GM21717 (cell line): ENCODE measurements at regions not wholly inside any gene's neighbourhood (a gene's known extent, or its start where the extent isn't known, plus 50 kb on each side); places are given as distances from the start of the nearest gene placed in this dataset.
"Not testable (repeated sequence)": the region's sequence is repeated elsewhere in the genome, so short reads cannot be mapped to it uniquely, and the experiment has no call there.

Source experiments
- ATAC-seq: cut with Tn5 transposase; IDR thresholded peaks from one replicate; pipeline ENCODE4 v1.9.1; 2021; ENCODE audit warnings: mild to moderate bottlenecking, moderate library complexity; ENCODE audit not compliant: unreplicated experiment

DNA sequence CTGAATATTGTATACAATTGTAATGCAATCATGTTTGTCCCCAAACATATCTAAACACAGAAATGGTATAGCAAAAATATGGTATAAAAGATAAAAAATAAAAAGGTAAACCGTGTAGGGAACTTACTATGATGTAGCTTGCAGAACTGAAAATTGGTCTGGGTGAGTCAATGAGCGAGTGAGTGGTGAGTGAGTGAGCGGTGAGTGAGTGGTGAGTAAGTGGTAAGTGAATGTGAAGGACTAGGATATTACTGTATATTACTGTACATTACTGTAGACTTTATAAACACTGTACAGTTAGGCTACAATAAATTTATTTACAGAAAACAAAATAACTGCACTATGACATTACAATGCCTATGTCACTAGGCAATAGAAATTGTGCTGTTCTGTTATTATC is 1163.2 kb upstream of the SORCS1 start:
- ATAC-seq = no peak

DNA sequence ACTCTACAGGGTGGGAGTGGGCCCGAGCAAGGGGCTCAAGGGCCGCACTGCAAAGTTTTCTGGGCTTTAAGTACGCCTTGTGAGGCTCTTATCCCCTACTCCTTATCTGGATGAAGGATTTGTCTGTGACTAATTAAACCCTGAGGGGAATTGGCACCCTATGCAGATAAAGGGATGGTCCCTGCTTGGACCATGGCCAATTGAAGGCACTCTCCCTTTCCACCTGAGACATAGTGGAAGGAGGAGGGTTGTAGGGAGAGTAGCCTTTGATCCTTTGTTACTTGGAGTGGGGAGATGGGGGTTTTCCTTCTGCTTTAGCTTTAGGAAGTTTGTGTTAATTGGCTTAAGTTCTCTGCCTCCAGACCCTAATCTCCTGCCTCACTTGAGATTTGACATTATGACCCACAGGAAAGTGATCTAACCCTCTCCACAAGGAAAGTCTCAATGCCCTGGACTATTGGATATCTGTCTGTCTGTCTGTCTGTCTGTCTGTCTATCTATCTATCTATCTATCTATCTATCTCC is 1158.8 kb upstream of the SORCS1 start:
- no peak for ATAC-seq

DNA sequence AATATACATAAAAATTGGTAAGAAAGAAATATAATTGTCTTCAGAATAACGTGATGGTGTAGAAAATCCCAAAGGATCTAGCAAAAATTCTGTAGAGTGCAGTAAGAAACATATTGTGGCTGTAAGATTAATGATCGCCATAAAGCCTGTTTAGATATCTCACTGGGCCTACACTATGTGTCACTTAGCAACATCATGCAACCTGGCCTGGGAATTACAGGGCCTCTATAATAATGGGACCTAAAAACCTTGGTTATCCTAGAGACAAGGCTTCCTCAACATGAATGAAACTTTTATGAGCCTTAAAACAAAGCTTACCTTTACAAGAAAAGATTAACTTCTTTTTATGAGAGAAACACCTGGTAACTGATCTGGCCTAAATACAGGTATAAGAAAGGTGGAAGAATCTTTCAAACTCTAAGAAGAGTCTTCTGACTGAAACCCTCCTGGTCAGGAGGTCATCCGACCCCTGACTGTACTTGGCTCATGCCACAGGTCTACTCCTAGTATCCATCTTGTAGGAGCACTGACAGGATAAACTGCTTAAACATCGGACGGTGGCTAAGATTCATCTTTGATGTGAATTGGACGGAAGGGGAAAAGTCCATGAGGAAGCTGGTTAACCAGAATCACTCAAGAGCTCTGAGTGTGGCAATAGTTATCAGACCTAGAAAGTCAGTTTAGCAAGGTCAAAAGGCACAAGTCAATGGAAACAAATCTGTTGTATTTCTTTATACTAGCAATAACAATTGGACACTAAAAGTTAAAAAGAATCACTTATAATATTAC is 1155.1 kb upstream of the SORCS1 start:
- ATAC-seq = no peak

DNA sequence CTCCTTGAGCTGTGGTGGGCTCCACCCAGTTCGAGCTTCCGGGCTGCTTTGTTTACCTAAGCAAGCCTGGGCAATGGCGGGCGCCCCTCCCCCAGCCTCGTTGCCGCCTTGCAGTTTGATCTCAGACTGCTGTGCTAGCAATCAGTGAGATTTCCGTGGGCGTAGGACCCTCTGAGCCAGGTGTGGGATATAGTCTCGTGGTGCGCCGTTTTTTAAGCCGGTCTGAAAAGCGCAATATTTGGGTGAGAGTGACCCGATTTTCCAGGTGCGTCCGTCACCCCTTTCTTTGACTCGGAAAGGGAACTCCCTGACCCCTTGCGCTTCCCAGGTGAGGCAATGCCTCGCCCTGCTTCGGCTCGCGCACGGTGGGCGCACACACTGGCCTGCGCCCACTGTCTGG is 1151.1 kb upstream of the SORCS1 start:
- ATAC-seq = not testable (repeated sequence)

DNA sequence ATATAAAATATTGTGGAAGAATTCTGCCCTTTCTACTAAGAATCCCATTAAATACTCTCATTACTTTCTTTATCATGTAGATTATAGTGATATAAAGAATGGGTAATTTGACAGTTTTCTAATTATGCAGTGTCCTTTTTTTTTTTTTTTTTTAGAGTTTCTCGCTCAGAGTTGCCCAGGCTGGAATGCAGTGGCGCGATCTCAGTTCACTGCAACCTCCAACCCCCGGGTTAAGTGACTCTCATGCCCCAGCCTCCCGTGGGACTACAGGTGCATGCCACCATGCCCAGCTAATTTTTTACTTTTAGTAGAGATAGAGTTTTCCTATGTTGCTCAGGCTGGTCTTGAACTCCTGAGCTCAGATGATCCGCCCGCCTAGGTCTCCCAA is 1143.4 kb upstream of the SORCS1 start:
- ATAC-seq = no peak

DNA sequence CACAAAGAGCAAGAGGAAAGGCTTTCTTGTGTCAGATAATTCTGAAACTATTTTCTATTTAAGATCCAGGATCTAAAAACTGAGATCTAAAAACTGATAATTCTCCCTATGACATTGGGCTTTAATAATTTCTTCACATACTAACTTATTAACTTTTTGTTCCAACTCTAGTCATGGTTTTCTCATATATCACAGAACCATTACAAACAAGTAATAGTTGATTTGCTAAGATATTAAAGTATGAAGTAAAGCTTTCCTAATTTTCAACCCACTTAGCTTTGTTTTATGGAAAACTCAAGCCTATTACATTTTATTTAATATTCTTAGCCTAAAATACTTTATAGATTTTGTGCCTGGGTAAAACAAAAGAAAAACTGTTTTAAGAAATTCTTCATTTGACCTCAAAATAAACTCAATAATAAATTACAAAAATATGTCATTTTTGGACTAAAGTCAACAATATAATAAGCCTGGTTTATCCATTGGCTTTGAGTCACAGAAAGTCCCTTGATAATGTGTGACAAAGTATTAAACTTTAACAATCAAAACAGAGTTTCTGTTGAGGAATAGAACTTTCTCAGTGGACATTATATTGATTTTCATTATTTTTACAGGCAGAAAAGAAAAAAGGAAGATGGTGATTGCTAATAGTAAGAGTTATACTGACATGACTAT is 1142.9 kb upstream of the SORCS1 start:
- ATAC-seq = no peak

DNA sequence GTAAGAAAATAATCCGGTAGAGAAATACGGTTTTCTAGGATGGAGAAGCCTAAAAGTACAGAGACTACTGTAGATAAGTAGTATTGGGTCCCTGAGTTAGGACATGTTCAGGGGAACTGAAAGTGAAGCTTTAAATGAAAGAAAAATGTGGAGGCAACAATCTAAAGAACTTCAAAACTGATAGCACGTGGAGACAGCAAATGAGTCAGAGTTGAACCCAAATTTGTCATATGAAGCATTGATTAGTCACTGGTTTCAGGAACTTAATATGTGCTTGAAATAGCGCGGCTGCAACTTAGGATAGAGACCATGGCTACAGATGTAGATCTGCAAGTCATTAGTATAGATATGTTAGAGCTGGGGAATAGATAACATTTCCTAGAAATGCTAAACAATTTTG is 1138.6 kb upstream of the SORCS1 start:
- peak; percentile 90 for ATAC-seq

DNA sequence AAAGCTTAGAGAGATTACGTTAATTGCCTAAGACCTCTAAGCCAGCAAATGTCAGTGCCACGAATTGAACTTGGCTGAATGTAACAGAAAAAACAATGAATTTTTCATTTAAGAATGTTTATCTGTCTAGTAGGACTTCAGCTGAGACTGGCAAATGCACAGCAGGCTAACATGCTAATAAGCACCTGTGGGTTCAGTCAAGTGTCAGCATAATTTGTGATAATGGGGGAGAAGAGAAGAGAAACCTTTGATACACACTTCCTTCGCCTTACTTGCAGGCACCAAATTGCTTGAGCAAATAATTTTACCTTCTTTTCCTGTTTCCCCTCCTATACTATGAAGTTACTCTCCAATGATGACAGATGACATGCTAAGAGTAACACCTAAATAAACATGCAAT is 1136.5 kb upstream of the SORCS1 start:
- no peak for ATAC-seq

DNA sequence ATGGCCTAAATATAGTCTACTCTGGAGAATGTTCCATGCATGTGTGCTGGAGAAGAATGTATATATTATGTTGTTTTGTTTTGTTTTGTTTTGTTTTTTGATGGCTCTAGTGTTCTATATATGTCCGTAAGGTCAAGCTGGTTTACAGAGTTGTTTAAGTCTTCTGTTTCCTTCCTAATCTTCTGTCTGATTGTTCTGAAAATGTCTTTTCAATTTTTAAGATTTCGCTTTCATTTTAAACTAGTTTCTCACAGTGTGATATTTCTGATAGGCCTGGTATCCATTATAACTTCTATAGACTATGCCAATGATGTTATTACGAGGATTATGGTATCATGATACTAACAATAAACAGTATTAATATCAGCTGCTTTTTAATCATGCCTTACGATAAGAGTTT is 1126.3 kb upstream of the SORCS1 start:
- ATAC-seq = no peak

DNA sequence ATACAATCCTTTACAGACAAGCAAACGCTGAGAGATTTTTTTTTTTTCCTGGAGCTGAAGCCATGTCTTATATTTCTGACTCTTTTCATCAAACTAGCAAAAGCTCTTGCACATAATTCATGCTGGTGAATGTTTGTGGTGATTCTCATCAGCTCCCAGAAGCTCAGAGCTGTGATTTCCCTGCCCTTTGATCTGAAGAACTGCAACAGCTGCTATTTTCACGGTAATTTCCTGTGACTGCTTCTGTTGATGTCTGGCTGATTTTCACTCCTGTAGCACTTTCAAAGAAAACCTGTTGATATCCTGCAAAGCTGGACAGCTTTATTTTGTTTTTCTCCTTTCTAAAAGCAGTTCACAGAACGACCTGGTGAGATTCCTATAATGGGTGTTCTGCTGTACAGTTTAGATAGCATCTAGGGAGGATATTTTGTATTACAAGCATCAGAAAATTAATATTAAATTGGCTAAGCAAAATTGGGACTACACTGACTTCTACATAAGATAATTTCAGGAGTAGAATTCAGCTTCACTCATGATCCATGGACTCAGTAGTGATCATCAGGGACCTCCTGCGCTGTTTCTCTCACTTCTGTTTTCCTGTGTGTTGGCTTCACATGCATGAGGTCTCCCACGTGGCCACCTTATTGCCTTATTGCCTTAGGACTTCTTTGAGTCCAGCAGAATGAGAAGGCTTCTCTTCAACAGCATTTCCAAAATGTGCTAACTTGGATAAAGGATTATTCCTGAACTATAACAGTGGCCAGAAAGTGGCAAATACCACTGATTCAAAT is 1111.6 kb upstream of the SORCS1 start:
- ATAC-seq = no peak

DNA sequence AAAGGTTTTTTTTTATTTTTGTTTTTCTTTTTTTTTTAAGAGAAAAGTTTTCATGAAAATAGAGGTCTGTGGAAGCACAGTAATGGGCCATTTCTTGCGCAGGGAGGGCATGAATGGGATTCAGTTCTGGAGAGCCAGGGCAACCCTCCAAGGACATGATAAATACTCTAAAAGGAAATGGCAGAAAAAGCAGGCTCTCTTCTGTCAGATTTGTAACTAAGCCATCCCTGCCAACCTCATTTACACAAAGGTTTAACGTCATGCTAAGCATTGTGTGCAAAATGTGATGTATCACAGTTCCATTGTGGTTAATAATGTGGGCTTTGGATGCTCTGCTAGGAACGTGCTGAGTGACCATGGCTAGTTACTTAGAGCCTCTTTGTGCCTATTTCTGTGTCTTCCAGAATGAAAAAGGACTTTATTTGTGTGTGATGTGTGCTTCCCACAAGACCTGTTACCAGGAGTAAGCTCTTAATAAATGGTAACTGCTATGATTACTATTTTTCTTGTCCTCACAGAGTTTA is 1095.9 kb upstream of the SORCS1 start:
- ATAC-seq = no peak

DNA sequence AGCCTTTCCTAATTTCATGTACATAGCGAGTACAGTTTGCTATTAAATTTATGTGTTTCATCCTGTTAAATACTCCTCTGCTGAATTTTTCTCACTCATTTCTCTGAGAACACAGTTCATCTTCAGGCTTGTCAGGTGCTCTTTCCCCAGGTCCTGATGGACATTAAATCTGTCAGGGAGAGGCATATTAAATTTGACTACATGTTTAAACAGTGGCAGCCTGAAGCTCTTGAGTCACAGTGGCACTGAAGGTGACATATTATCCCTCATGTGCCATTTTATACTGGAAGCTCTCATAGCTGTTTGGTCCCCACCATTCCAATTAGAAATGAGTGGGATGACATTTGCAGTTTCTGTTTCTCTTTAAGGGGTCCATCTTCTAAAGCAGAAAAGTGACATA is 1089.6 kb upstream of the SORCS1 start:
- ATAC-seq = no peak

DNA sequence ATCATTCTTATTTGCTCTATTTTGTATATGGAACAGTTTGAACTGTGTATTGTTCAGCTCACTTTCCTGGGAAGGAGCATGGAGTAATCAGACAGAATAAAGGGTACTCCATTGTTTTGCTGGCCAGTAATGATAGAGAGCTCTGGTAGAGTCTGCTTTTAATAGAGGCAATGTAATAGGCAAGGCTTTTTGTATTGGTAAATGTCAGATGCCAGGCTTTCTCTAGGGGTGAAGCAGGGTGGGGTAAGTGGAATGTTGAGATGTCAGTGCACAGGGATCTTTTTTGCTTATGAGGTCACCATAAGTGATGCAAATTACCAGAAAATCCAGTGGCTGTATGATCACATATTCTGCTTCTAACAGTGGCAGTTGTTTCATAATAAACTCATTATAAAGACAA is 1088.3 kb upstream of the SORCS1 start:
- no peak for ATAC-seq

DNA sequence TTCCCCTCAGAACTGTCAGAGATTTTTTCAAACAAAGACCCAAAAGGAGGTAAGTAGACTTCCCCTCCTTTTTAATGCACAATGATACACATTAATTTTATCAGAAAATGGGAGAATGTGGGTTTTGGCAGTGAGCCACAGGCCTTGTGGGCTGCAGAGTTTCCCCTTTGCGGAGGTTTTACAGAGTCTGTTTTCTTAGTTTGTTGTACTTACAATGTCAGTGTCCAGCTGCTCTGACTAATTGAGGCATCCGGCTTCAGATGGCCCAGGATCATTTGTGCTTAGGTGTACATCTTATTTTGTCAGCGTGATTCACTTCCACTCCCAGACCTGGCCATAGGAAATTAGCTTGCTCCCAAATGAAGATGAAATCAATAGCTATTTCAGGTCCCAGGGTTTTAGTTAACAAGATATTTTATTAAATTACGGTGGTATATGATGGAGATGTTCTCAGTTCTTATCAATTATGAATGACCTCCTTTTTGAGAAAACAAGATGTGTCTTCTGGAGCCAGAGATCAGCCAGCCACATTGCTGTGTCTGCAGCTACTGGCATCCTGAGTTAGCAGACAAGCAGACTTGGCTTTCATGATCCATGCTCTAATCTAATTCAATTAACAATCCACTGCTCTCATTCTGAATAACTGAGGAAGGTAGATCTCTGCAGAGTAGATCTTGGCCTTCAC is 1086.6 kb upstream of the SORCS1 start:
- no peak for ATAC-seq

DNA sequence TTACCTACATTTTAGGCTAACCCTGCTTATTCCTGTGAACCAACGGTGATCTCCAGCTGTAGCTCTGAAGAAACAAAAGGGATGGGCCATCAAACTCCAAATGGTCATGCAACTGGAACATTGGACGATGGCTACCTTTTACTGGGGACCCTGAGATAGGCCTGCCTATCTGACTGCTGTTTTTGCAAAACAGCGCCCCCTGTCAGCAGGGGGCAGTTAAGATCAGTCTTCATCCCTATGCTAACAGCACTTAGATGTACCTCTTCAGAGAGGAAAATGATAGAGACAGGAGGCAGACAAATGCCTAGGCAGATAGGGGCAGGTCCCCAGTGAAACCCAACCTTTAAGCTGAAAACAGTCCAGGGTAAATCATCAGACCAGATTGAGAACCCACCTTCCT is 1085.4 kb upstream of the SORCS1 start:
- no peak for ATAC-seq

DNA sequence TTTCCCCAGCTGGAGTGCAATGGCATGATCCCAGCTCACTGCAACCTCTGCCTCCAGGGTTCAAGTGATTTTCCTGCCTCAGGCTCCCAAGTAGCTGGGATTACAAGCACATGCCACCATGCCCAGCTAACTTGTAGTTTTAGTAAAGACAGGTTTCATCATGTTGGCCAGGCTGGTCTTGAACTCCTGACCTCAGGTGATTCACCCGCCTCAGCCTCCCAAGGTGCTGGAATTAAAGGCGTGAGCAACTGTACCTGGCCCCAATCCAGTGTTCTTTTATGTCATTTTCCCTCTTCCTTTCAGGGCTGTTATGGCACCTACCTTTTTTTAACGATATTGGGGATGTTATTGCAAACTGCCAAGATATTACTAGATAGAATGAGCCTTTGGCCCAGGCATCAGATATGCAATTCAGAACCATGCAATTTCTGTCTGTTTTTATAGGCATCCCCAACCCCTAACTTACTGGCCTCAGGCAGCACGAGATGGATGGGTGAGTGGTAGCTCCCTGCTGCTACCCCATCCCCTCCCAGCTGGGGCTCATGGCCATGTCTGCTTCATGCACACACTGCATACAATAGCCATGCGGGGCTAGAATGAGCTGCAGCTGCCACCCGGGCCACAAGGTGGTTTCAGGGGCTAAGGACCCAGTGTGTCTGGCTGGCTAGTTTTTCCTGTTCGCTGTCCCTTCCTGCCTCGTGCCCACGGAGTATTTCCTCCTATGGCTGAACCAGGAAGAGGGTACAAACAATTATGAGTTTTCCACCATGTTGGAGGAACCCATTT is 1080.1 kb upstream of the SORCS1 start:
- ATAC-seq = no peak

DNA sequence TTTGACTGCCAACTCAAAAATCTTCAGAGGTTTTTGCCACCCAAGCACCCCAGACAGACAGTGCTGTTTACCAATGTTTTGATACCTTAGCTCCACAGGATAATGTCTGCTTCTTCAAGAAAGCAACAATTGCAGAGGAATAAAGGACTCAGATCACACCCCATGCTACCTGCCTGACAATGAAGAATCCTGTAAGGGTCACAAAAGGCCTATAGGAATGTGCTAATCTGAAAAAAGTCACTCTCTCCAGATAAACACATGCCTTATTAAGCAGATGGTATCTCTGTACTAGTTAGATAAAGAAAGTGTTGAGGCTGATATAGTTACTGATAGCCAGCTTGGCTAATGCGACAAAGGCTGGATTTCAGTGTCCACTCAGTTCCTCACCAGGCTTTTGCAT is 1076.7 kb upstream of the SORCS1 start:
- no peak for ATAC-seq

DNA sequence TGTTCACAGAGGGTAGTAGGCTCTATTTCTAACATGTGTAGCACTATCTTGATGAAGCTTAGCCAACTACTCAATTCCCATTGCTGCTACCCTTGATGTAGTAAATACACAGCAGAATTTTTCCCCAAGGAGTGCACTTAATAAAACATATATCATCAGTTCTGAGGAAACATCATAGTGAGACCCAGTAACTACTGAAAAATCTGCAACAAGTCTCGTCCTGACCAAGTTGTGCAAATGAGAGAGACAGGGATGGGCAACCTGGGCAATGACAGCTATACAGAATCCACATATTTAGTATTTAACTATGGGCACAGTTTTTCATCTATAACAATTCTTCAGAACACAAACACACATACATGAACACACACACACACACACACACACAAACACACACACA is 1073.8 kb upstream of the SORCS1 start:
- ATAC-seq = no peak

DNA sequence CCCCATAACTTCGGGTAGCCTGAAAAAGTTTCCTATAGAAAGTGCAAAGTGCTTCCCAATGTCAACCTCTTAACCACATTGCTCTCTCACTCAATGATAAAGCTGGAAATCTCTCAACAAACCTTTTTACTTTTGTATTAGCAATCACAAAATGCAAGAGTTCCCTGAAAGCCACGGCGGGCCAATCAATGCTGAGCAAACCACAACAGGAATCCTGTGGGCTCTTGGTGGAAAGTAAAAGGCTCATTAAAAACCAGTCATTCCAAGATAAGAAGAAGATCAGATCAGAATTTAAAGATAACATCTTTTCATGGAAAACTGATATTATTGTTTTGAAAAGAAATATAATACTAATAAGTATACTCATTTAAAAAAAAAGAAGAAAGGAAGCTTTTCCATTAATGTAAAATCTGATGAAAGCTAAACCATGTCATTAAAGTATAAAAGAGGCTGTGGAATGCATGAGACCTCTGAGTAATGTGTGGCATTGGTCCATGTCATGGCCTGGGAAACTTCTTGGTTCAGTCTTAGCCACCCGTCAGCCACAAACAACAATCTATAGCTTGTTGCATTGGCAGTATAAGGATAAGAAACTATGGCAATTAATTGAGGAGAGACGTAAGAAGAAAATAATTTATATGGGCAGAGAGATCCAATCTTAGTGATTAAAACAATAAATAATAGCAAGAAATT is 1066.1 kb upstream of the SORCS1 start:
- ATAC-seq = no peak
